RCC 7860 (cell line): ENCODE measurements at regions not wholly inside any gene's neighbourhood (a gene's known extent, or its start where the extent isn't known, plus 50 kb on each side); places are given as distances from the start of the nearest gene placed in this dataset.

Source experiments
- DNase-seq: peaks from one replicate; pipeline ENCODE4 v3.0.0-alpha.2; 2015; ENCODE audit warnings: low spot score
- FAIRE-seq: peaks from 2 replicates; lab custom pipeline; 2012; peaks lifted over from hg19 to GRCh38; lab: Jason Lieb, UNC

- no peak for DNase-seq
- FAIRE-seq, result no peak
These were observed 159.8 kb upstream of the GGTLC1 start for GRCh38 chr20:24148372-24148771.

DNA sequence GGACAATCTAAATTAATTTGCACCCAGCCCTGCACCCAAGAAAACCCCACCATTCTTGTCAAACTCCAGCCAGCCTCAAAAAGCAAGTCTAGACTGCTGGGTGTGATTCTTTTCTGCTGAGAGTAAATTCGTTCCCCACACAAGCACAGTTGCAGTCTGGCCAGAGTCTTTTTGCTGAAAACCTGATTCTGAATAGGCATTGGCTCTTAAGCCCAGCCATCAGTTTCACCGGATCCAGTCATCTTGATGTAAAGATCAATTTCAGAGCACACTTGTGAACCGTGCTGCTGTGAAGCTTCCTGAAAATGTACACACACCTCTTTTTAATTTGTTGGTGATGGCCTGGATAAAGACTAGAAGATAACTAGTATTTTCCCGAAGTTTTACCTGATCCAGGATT, 159.4 kb upstream of the GGTLC1 start:
- DNase-seq, result no peak
- FAIRE-seq, result no peak

DNA sequence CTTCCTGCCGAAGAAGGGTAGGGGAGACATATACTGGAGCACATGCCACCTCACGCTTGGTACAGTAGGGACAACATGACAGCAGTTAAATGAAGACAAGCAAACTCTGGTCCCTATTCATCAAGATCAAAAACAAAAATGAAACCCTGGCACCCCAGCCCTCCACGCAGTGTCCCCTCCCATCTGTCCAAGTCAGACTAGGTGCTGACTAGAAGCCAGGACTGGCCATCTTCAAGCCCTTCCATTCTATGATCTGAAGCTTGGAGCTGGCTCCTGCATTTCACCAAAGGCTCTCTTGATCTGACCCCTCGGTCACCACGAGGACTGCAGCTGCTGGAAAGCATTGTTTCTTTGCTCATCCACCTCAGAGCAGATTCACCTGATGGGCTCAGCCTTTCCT, 158.9 kb upstream of the GGTLC1 start:
- FAIRE-seq (no peak), DNase-seq (no peak)

- FAIRE-seq (no peak), DNase-seq (no peak)
These were observed 157.7 kb upstream of the GGTLC1 start for GRCh38 chr20:24146231-24146634.

GRCh38 chr20:24144371-24144770, 155.8 kb upstream of the GGTLC1 start:
- FAIRE-seq (no peak), DNase-seq (no peak)

GRCh38 chr20:24141111-24141510, 152.5 kb upstream of the GGTLC1 start:
- no peak for FAIRE-seq

GRCh38 chr20:24139846-24140245, 151.3 kb upstream of the GGTLC1 start:
- DNase-seq (no peak), FAIRE-seq (no peak)

More at GRCh38 chr20:24141111-24141510, 152.5 kb upstream of the GGTLC1 start:
- DNase-seq, result no peak

GRCh38 chr20:24138951-24139350, 150.4 kb upstream of the GGTLC1 start:
- FAIRE-seq (no peak), DNase-seq (no peak)

DNA sequence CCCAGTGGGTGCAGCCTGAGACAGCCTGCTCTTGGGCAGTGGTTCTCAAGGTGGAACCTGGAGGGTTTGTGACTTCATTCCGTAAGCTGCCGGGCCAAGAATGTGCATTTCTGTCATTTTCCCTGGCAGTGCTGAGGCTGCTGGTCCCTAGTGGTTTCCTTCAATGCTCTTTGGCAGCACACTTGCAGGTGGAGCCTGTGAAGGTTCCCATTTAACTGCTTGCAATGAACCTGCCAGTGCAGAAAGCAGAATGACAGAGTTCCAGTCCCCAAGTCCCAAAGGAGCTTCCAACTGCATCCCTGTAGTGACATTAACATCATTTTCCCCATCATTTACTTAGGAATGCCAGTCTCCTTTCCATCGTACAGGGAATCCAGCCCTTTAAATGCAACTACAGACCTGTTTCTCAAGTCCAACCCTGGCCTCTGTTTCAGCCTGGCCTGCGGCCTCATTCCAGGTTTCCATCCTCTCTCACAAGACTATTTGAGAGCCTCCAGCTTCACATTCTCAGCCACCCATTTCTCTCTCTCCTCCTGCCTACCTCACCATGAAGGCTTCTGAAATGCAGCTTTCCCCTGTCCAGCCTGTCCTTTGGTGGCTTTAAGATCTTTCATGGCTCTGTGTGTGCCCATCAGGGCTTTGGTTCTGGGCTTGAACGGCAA, 149.7 kb upstream of the GGTLC1 start:
- DNase-seq, result no peak

DNA sequence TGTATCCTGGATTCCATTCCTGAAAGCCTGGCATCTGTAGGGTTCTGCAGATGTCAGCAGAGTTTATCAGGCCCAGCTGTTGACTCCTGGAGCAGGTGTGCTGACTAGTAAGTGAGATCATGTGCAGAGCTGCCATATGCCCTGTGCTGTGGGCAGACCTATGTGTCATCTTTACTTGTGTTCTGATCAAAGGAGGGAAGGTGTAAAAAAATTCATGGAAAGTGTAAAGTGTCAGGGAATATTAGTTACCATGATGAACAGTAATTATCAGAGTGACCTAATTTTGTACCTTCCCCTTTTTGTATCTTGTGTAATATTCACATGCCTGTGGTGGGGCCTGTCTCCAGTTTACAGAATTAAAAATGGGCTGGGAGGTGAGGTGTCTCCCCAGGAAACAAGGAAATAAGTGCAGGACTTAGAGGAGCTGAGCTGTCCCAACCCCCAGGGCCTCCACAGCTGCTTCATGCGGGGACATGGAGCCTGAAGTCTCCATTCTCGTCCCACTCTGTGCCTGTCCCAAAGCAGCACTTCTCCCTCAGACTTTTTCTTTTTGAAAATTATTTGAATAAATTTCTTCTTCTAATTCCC, 148.2 kb upstream of the GGTLC1 start:
- FAIRE-seq, result no peak
- no peak for DNase-seq

More for the DNA sequence above, 149.7 kb upstream of the GGTLC1 start:
- FAIRE-seq, result no peak

GRCh38 chr20:24135781-24136180, 147.2 kb upstream of the GGTLC1 start:
- FAIRE-seq, result no peak
- DNase-seq, result no peak

DNA sequence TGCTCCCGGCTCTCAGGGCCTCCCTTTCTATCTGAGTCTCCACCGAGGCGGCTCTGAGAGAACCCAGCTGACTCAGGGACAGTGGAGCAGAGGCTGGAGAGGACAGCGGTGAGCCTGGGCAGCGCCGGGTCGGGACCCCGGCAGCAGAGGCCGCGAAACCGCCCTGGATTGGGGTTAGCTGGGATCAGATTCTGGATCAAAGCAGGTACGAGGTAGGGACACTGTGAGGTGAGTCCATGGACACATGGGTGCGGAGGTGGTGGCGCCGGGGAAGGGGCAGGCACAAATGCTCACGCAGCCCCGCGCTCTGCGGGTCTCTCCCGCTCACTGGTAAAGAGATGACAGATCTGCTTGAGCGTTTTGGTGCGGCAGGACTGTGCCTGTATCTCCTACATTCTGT, 146.4 kb upstream of the GGTLC1 start:
- no peak for DNase-seq
- FAIRE-seq, result no peak

- DNase-seq (no peak), FAIRE-seq (no peak)
These were observed 145.7 kb upstream of the GGTLC1 start for GRCh38 chr20:24134284-24134683.

GRCh38 chr20:24132246-24132645, 143.7 kb upstream of the GGTLC1 start:
- FAIRE-seq, result no peak
- DNase-seq, result no peak

GRCh38 chr20:24131684-24132083, 143.1 kb upstream of the GGTLC1 start:
- DNase-seq (no peak), FAIRE-seq (no peak)

- DNase-seq (no peak), FAIRE-seq (no peak)
These were observed 142.7 kb upstream of the GGTLC1 start for GRCh38 chr20:24131281-24131680.

DNA sequence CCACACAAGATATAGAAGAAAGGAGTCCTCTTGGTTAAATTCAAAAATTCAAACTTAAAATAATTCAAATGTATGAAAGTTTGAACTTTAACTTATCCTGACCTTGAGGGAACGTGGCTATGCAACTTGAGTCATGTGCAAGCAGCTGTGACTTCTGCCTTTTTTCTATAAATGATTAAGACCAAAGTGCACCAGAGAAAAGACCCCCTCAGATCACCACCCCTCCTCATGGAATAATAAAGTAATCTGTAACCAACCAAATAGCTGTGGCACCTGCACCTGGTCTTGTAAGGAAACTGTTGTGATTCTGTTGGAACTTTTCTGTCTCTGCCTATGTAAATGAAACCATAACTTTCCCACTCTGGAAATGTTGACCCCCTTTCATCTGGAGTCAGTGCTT, 141.1 kb upstream of the GGTLC1 start:
- DNase-seq (no peak), FAIRE-seq (no peak)

DNA sequence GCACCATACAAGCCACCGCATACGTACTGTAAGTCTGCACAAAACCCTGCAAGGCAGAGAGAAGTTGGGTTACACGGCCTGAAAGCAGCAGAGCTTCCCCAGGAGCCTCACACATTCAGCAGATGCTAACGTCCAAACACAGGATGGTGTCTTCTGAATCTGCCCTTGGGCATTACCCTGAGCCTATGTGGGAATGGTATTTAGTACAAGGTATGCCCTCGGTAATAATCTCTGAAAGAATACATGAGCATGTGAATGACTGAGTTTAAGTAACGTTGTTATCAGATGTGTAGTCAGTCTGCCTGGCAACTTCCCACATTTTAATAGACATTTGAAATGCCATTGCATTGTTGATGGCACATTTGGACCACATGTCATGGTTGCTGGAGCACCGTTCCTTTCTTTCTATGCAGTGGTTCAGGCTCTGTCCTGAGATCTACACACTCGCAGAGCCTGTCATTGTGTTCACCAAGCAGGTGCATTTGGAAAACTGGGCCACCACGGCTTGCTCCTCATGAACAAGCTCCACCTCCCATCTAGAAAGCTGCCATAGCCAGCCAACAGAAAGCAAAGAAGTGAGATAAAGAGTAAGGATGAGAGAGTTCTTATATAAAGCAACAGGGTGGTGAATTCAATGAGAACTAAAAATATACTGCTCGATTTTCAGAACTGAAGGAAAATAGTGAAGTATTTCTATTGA, 136.5 kb upstream of the GGTLC1 start:
- FAIRE-seq (no peak), DNase-seq (no peak)

GRCh38 chr20:24124003-24124402, 135.4 kb upstream of the GGTLC1 start:
- no peak for FAIRE-seq
- no peak for DNase-seq

GRCh38 chr20:24118441-24119175, 130.0 kb upstream of the GGTLC1 start:
- no peak for DNase-seq
- no peak for FAIRE-seq

DNA sequence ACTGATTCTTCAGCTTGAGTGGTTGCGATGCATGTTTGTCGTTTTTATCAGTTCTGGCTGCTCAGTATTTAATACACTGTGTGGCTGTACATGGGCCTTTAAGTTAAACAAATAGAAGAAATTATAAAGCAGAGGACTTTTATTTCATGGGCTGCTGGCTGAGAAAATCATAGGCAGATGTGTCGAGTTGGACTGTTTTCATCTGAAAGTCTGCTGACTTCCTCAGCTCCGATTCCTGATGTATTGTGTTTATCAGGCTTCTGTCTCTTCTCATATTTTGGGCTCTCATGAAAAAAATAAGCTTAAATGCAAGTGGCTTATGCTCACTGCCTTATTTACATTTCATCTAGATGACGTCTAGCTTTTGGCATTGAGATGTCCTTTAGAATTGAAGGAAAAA, 129.5 kb upstream of the GGTLC1 start:
- DNase-seq (no peak), FAIRE-seq (no peak)

- FAIRE-seq (no peak), DNase-seq (no peak)
These were observed 128.8 kb upstream of the GGTLC1 start for GRCh38 chr20:24117383-24117782.
